ENCODE measurements at regions not wholly inside any gene's neighbourhood (a gene's known extent, or its start where the extent isn't known, plus 50 kb on each side); places are given as distances from the start of the nearest gene placed in this dataset.

DNA sequence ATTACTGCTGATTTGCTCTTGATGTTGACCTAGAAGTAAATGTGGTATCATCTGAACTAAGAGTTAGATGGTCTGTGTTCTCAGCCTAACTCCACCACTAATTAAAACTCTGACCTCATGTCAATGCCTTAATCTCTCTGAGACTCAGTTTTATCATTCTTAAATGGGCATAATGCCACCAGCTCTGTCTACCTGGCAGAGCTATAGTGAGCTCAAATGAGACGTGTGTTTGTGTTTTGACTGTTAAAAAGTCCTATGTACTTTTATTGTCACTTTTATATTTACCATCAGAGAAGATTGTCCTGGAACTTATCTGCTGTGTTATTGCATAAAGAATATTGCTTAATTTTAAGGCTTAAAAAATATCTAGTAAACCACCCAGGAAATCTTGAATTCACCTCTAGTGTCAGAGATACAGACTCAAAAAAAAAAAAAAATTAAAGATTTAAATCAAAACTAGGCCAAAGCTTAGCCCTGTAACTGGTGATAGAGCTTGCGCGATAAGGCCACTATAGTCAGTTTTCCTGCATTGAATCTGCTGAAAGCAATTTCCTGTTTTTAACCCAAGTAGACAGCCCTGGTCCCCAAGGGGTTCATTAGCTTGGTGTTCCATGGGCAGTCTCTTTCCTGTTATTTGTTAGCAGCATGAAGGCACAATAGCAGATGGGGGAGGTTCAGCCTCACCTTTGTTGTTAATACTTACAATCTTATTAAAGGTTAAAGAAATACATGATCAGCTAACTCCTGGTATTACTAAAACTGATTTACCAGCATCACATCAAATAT lies 261.8 kb downstream of the ATP23 start:
- H3K9ac ChIP-seq (ENCODE audit: low read length): no peak overlapping the region
- H3K9me3 ChIP-seq (ENCODE audit: insufficient read depth, low read length): no peaks in the 10 kb centered on the region
- H3K4me2 ChIP-seq (ENCODE audit: low read depth, low read length, poor library complexity, severe bottlenecking): no peak overlapping the region
- no peaks in the 10 kb centered on the region for H3K36me3 ChIP-seq (ENCODE audit: low read length)
- H3K27ac ChIP-seq (ENCODE audit: low read depth, low read length): no peak overlapping the region
- no peaks in the 10 kb centered on the region for H3K79me2 ChIP-seq (ENCODE audit: insufficient read depth, low read length)
- no peaks in the 10 kb centered on the region for H4K20me1 ChIP-seq (ENCODE audit: low read depth, low read length)
- H2AFZ ChIP-seq (ENCODE audit: low read depth, low read length, severe bottlenecking): no peak overlapping the region
- no peaks in the 10 kb centered on the region for H3K9me2 ChIP-seq (replicated peaks; ENCODE audit: insufficient read depth, low read length)
- TF ChIP-seq, protein P1, sequence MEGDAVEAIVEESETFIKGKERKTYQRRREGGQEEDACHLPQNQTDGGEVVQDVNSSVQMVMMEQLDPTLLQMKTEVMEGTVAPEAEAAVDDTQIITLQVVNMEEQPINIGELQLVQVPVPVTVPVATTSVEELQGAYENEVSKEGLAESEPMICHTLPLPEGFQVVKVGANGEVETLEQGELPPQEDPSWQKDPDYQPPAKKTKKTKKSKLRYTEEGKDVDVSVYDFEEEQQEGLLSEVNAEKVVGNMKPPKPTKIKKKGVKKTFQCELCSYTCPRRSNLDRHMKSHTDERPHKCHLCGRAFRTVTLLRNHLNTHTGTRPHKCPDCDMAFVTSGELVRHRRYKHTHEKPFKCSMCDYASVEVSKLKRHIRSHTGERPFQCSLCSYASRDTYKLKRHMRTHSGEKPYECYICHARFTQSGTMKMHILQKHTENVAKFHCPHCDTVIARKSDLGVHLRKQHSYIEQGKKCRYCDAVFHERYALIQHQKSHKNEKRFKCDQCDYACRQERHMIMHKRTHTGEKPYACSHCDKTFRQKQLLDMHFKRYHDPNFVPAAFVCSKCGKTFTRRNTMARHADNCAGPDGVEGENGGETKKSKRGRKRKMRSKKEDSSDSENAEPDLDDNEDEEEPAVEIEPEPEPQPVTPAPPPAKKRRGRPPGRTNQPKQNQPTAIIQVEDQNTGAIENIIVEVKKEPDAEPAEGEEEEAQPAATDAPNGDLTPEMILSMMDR (IDR thresholded peaks at IDR 0.05; ENCODE audit: insufficient read depth, low read length, poor library complexity, severe bottlenecking): no peak
- no peak for TF ChIP-seq EZH2phosphoT487 (conservative IDR thresholded peaks at IDR 0.05; ENCODE audit: low read length)
- H3F3A ChIP-seq (ENCODE audit: insufficient read depth): no peaks in the 10 kb centered on the region
- H3K4me3 ChIP-seq (ENCODE audit: insufficient read depth, low read length, poor library complexity, severe bottlenecking): no peak overlapping the region
- no peaks in the 10 kb centered on the region for H3K27me3 ChIP-seq (ENCODE audit: low read length)

DNA sequence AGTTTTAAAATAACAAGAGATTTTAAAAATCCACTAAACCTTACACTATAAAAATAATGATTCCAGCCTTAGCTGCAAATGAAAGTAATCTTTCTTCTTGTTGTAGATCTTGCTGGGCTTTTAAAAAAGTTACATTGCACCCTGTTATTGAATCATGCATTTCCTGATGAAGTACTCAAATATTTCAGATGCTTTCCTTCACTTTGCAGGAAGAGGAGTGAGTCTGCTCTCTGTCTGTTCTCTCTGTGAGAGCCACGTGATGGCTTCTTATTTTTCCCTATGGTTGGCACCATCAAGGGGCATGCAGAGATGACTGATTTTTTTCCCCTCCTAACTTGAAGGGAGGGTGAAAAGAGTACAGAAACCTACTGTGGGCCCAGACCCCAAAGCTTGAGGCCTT lies 262.7 kb downstream of the ATP23 start:
- no peak for TF ChIP-seq EZH2phosphoT487 (conservative IDR thresholded peaks at IDR 0.05; ENCODE audit: low read length)
- TF ChIP-seq, protein P1 (IDR thresholded peaks at IDR 0.05; ENCODE audit: insufficient read depth, low read length, poor library complexity, severe bottlenecking): no peak
- Histone ChIP-seq H3K36me3 (ENCODE audit: low read length) (no peaks in the 10 kb centered on the region), H2AFZ (ENCODE audit: low read depth, low read length, severe bottlenecking) (no peak overlapping the region), H3K79me2 (ENCODE audit: insufficient read depth, low read length) (no peaks in the 10 kb centered on the region), H4K20me1 (ENCODE audit: low read depth, low read length) (no peaks in the 10 kb centered on the region), H3K9me2 (replicated peaks; ENCODE audit: insufficient read depth, low read length) (no peaks in the 10 kb centered on the region), H3K9ac (ENCODE audit: low read length) (no peak overlapping the region), H3K27me3 (ENCODE audit: low read length) (no peaks in the 10 kb centered on the region), H3F3A (ENCODE audit: insufficient read depth) (no peaks in the 10 kb centered on the region), H3K27ac (ENCODE audit: low read depth, low read length) (no peak overlapping the region), H3K4me3 (ENCODE audit: insufficient read depth, low read length, poor library complexity, severe bottlenecking) (no peak overlapping the region), H3K4me2 (ENCODE audit: low read depth, low read length, poor library complexity, severe bottlenecking) (no peak overlapping the region), H3K9me3 (ENCODE audit: insufficient read depth, low read length) (no peaks in the 10 kb centered on the region)

DNA sequence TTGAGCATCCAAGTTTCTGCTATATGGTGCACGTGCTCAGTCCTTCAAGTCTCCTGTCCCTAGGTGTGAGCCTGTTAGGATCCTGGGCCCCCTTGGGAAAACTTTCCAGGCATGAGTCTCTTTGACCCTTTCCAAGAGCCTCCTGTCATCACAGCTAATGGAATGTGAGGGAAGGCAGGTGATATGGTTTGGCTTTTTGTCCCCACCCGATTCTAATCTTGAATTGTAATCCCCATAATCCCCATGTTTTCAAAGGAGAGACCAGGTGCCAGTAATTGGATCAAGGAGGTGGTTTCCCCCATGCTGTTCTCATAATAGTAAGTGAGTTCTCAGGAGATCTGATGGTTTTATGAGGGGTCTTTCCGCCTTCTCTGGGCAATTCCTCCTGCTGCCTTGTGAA lies 265.5 kb downstream of the ATP23 start:
- no peaks in the 10 kb centered on the region for H4K20me1 ChIP-seq (ENCODE audit: low read depth, low read length)
- no peak for TF ChIP-seq EZH2phosphoT487 (conservative IDR thresholded peaks at IDR 0.05; ENCODE audit: low read length)
- TF ChIP-seq, protein P1 (IDR thresholded peaks at IDR 0.05; ENCODE audit: insufficient read depth, low read length, poor library complexity, severe bottlenecking): no peak
- H3K27ac ChIP-seq (ENCODE audit: low read depth, low read length): no peak overlapping the region
- H3K27me3 ChIP-seq (ENCODE audit: low read length): no peaks in the 10 kb centered on the region
- H3K4me3 ChIP-seq (ENCODE audit: insufficient read depth, low read length, poor library complexity, severe bottlenecking): no peak overlapping the region
- no peak overlapping the region for H2AFZ ChIP-seq (ENCODE audit: low read depth, low read length, severe bottlenecking)
- H3K79me2 ChIP-seq (ENCODE audit: insufficient read depth, low read length): no peaks in the 10 kb centered on the region
- H3K36me3 ChIP-seq (ENCODE audit: low read length): no peaks in the 10 kb centered on the region
- no peaks in the 10 kb centered on the region for H3K9me3 ChIP-seq (ENCODE audit: insufficient read depth, low read length)
- no peaks in the 10 kb centered on the region for H3K9me2 ChIP-seq (replicated peaks; ENCODE audit: insufficient read depth, low read length)
- no peaks in the 10 kb centered on the region for H3F3A ChIP-seq (ENCODE audit: insufficient read depth)
- no peak overlapping the region for H3K4me2 ChIP-seq (ENCODE audit: low read depth, low read length, poor library complexity, severe bottlenecking)
- no peak overlapping the region for H3K9ac ChIP-seq (ENCODE audit: low read length)
